Suprapubic skin (tissue), 3 donors: ENCODE measurements at regions not wholly inside any gene's neighbourhood (a gene's known extent, or its start where the extent isn't known, plus 50 kb on each side); places are given as distances from the start of the nearest gene placed in this dataset.

Experiments used
- CTCF ChIP-seq, 2 donors: fragments of 200-600 bp in 1 of 2; fragments of 450-650 bp in 1 of 2; sonication (generic) in 1 of 2; IDR thresholded peaks; one replicate each; pipeline ENCODE4 v1.5.1; 2016 to 2019; ENCODE audit warnings: antibody characterized with exemption in 2 of 2, mild to moderate bottlenecking in 1 of 2, moderate library complexity in 1 of 2
- EP300 ChIP-seq: sonication (generic); formaldehyde crosslinking; IDR thresholded peaks from one replicate; pipeline ENCODE4 v1.6.1; 2017; ENCODE audit warnings: antibody characterized with exemption

GRCh38 chr7:26492816-26493215 lies 201.2 kb downstream of the SNX10 start:
- TF ChIP-seq CTCF (IDR thresholded peaks at IDR 0.05): no peak
- no peak for TF ChIP-seq EP300
